SK-N-SH treated with all-trans-retinoic acid at 6 μM for 48 hours (cell line): ENCODE measurements at regions not wholly inside any gene's neighbourhood (a gene's known extent, or its start where the extent isn't known, plus 50 kb on each side); places are given as distances from the start of the nearest gene placed in this dataset.
A peak's percentile ranks its signal among the peaks of the same experiment; 100 is the strongest.

Experiments used
- ATAC-seq: fragments of 200-7000 bp; cut with Tn5 transposase; 3 replicates; pipeline ENCODE4 v1.9.1; 2020; ENCODE audit warnings: mild to moderate bottlenecking, moderate library complexity
- BACH2 ChIP-seq: fragments of 250-450 bp; sonication (Bioruptor Pico); IDR thresholded peaks from 2 replicates; pipeline ENCODE4 v1.9.0; 2021; ENCODE audit warnings: mild to moderate bottlenecking, borderline replicate concordance
- CREB5 ChIP-seq: fragments of 250-450 bp; sonication (Bioruptor Pico); IDR thresholded peaks from 2 replicates; pipeline ENCODE4 v1.5.1; 2020; ENCODE audit warnings: low read depth, mild to moderate bottlenecking, moderate library complexity
- CSDC2 ChIP-seq: fragments of 250-450 bp; sonication (Bioruptor Pico); IDR thresholded peaks from 2 replicates; pipeline ENCODE4 v1.5.0; 2020; ENCODE audit warnings: mild to moderate bottlenecking, moderate library complexity
- ESRRG ChIP-seq: fragments of 250-450 bp; sonication (Bioruptor Pico); IDR thresholded peaks from 2 replicates; pipeline ENCODE4 v1.6.1; 2021; ENCODE audit warnings: mild to moderate bottlenecking
- GLIS3 ChIP-seq: fragments of 250-450 bp; sonication (Bioruptor Pico); IDR thresholded peaks from 2 replicates; pipeline ENCODE4 v1.5.0; 2020; ENCODE audit warnings: mild to moderate bottlenecking, moderate library complexity
- ISL1 ChIP-seq: fragments of 250-450 bp; sonication (Bioruptor Pico); IDR thresholded peaks from 2 replicates; pipeline ENCODE4 v2.1.2; 2022; ENCODE audit warnings: mild to moderate bottlenecking, moderate library complexity
- OSR1 ChIP-seq: fragments of 250-450 bp; sonication (Bioruptor Pico); IDR thresholded peaks from 2 replicates; pipeline ENCODE4 v1.8.0; 2022; ENCODE audit warnings: moderate library complexity, mild to moderate bottlenecking, inconsistent platforms
- PATZ1 ChIP-seq: fragments of 250-450 bp; sonication (Bioruptor Pico); IDR thresholded peaks from 2 replicates; pipeline ENCODE4 v1.8.0; 2020; ENCODE audit warnings: mild to moderate bottlenecking, moderate library complexity, borderline replicate concordance
- PPARA ChIP-seq: fragments of 250-450 bp; sonication (Bioruptor Pico); IDR thresholded peaks from 2 replicates; pipeline ENCODE4 v1.5.0; 2020; ENCODE audit warnings: mild to moderate bottlenecking, borderline replicate concordance
- RARB ChIP-seq: fragments of 250-450 bp; sonication (Bioruptor Pico); IDR thresholded peaks from 2 replicates; pipeline ENCODE4 v1.8.0; 2021; ENCODE audit warnings: mild to moderate bottlenecking, moderate library complexity
- SNAI2 ChIP-seq: fragments of 250-450 bp; sonication (Bioruptor Pico); IDR thresholded peaks from 2 replicates; pipeline ENCODE4 v1.5.0; 2020; ENCODE audit warnings: mild to moderate bottlenecking, moderate library complexity
- TCF4 ChIP-seq: fragments of 250-450 bp; sonication (Bioruptor Pico); IDR thresholded peaks from 2 replicates; pipeline ENCODE4 v1.8.0; 2021; ENCODE audit warnings: mild to moderate bottlenecking, moderate library complexity, borderline replicate concordance
- TOX ChIP-seq: fragments of 250-450 bp; sonication (Bioruptor Pico); IDR thresholded peaks from 2 replicates; pipeline ENCODE4 v1.8.0; 2021; ENCODE audit warnings: mild to moderate bottlenecking, moderate library complexity, borderline replicate concordance
- TSHZ2 ChIP-seq: fragments of 250-450 bp; sonication (Bioruptor Pico); IDR thresholded peaks from 2 replicates; pipeline ENCODE4 v1.5.0; 2020; ENCODE audit warnings: mild to moderate bottlenecking, moderate library complexity
- ZC3H10 ChIP-seq: fragments of 250-450 bp; sonication (Bioruptor Pico); IDR thresholded peaks from 2 replicates; pipeline ENCODE4 v1.5.1; 2021; ENCODE audit warnings: mild to moderate bottlenecking, moderate library complexity
- ZFP3 ChIP-seq: fragments of 250-450 bp; sonication (Bioruptor Pico); IDR thresholded peaks from 2 replicates; pipeline ENCODE4 v1.5.0; 2020; ENCODE audit warnings: mild to moderate bottlenecking, moderate library complexity
- ZNF70 ChIP-seq: fragments of 450-650 bp; formaldehyde crosslinking; IDR thresholded peaks from 2 replicates; pipeline ENCODE4 v1.5.0; 2020; ENCODE audit warnings: mild to moderate bottlenecking, moderate library complexity
- ZNF8 ChIP-seq: fragments of 450-650 bp; formaldehyde crosslinking; IDR thresholded peaks from 2 replicates; pipeline ENCODE4 v1.5.0; 2020; ENCODE audit warnings: mild to moderate bottlenecking, moderate library complexity
- TF ChIP-seq, protein P1 (sequence below): fragments of 250-450 bp; sonication (Bioruptor Pico); IDR thresholded peaks from 2 replicates; pipeline ENCODE4 v1.5.1; 2021; ENCODE audit warnings: mild to moderate bottlenecking, moderate library complexity
- TF ChIP-seq, protein P2 (sequence below): fragments of 250-450 bp; sonication (Bioruptor Pico); IDR thresholded peaks from 2 replicates; pipeline ENCODE4 v1.8.0; 2021; ENCODE audit warnings: low read depth, mild to moderate bottlenecking, moderate library complexity, borderline replicate concordance

DNA sequence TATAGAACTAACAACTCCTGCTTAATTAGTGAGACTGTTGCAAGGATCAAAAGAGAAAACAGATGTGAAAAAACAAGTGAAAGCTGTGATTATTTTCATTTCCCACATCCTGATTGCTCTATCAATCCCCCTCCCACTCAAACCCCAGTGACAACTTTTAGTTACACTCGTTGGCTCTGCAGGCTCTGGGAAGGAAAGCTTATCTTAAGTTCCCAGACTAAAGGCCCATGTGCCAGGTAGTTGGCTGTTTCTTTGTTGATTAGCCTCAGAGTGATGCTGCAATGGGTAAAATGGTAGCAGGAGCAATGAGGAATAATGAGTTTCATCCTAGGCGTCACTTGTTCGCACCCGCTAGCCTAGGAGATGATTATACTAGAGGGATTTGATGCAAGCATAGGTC lies 133.3 kb upstream of the IFNE start:
- TF ChIP-seq ZFP3 (CRISPR knock-in tag) (no peak), ZC3H10 (no peak)
- ATAC-seq: no peak

- peak; percentile 40; the same call in 1 of the 3 replicates for ATAC-seq
Measured at GRCh38 chr9:21616082-21616778, 134.1 kb upstream of the IFNE start.

More at GRCh38 chr9:21616082-21616778, 134.1 kb upstream of the IFNE start:
- TF ChIP-seq, protein P1, sequence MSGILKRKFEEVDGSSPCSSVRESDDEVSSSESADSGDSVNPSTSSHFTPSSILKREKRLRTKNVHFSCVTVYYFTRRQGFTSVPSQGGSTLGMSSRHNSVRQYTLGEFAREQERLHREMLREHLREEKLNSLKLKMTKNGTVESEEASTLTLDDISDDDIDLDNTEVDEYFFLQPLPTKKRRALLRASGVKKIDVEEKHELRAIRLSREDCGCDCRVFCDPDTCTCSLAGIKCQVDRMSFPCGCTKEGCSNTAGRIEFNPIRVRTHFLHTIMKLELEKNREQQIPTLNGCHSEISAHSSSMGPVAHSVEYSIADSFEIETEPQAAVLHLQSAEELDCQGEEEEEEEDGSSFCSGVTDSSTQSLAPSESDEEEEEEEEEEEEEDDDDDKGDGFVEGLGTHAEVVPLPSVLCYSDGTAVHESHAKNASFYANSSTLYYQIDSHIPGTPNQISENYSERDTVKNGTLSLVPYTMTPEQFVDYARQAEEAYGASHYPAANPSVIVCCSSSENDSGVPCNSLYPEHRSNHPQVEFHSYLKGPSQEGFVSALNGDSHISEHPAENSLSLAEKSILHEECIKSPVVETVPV: no peak
- TF ChIP-seq TCF4 (CRISPR knock-in tag) (no peak), ISL1 (CRISPR knock-in tag) (no peak), ZC3H10 (no peak), GLIS3 (CRISPR knock-in tag) (no peak), CSDC2 (CRISPR knock-in tag) (no peak), CREB5 (CRISPR knock-in tag) (no peak), OSR1 (no peak), TOX (CRISPR knock-in tag) (no peak), PPARA (CRISPR knock-in tag) (no peak), ESRRG (CRISPR knock-in tag) (no peak), TSHZ2 (CRISPR knock-in tag) (no peak), ZNF70 (no peak), RARB (CRISPR knock-in tag) (no peak), BACH2 (no peak), ZNF8 (no peak), SNAI2 (CRISPR knock-in tag) (no peak), PATZ1 (no peak), ZFP3 (CRISPR knock-in tag) (no peak)
- TF ChIP-seq, protein P2, sequence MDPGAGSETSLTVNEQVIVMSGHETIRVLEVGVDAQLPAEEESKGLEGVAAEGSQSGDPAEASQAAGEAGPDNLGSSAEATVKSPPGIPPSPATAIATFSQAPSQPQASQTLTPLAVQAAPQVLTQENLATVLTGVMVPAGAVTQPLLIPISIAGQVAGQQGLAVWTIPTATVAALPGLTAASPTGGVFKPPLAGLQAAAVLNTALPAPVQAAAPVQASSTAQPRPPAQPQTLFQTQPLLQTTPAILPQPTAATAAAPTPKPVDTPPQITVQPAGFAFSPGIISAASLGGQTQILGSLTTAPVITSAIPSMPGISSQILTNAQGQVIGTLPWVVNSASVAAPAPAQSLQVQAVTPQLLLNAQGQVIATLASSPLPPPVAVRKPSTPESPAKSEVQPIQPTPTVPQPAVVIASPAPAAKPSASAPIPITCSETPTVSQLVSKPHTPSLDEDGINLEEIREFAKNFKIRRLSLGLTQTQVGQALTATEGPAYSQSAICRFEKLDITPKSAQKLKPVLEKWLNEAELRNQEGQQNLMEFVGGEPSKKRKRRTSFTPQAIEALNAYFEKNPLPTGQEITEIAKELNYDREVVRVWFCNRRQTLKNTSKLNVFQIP: no peak
